ENCODE measurements at regions not wholly inside any gene's neighbourhood (a gene's known extent, or its start where the extent isn't known, plus 50 kb on each side); places are given as distances from the start of the nearest gene placed in this dataset.

GRCh38 chr1:87439821-87440220 lies 111.1 kb downstream of the LMO4 start:
- Histone ChIP-seq H3K4me3 (replicated peaks; ENCODE audit: insufficient read depth, low read length) (no peak overlapping the region), H3K27me3 (ENCODE audit: insufficient read depth, poor library complexity, severe bottlenecking) (no peaks in the 10 kb centered on the region), H3K27ac (replicated peaks) (no peak overlapping the region)
- no peak for DNase-seq (ENCODE audit: low read depth in 1 of 2, low spot score in 1 of 2)
- TF ChIP-seq SPI1 (IDR thresholded peaks at IDR 0.05; ENCODE audit: borderline replicate concordance, low read depth) (no peak), CTCF (IDR thresholded peaks at IDR 0.05; ENCODE audit: insufficient read depth, low read length) (no peak), REST (IDR thresholded peaks at IDR 0.05; ENCODE audit: insufficient replicate concordance, low read depth) (no peak), POLR2AphosphoS5 (IDR thresholded peaks at IDR 0.05; ENCODE audit: low read depth) (no peak), GABPA (IDR thresholded peaks at IDR 0.05; ENCODE audit: low read depth) (no peak)

GRCh38 chr1:87449348-87449963 lies 120.8 kb downstream of the LMO4 start:
- H3K27ac ChIP-seq (replicated peaks): no peak overlapping the region
- no peak for DNase-seq (ENCODE audit: low read depth in 1 of 2, low spot score in 1 of 2)
- no peak overlapping the region for H3K4me3 ChIP-seq (replicated peaks; ENCODE audit: insufficient read depth, low read length)
- TF ChIP-seq GABPA (IDR thresholded peaks at IDR 0.05; ENCODE audit: low read depth): no peak
- TF ChIP-seq SPI1 (IDR thresholded peaks at IDR 0.05; ENCODE audit: borderline replicate concordance, low read depth): no peak
- TF ChIP-seq REST (IDR thresholded peaks at IDR 0.05; ENCODE audit: insufficient replicate concordance, low read depth): no peak
- TF ChIP-seq POLR2AphosphoS5 (IDR thresholded peaks at IDR 0.05; ENCODE audit: low read depth): no peak
- no peak for TF ChIP-seq CTCF (IDR thresholded peaks at IDR 0.05; ENCODE audit: insufficient read depth, low read length)
- no peaks in the 10 kb centered on the region for H3K27me3 ChIP-seq (ENCODE audit: insufficient read depth, poor library complexity, severe bottlenecking)

- DNase-seq (ENCODE audit: low read depth in 1 of 2, low spot score in 1 of 2): no peak
- TF ChIP-seq REST (IDR thresholded peaks at IDR 0.05; ENCODE audit: insufficient replicate concordance, low read depth): no peak
- TF ChIP-seq POLR2AphosphoS5 (IDR thresholded peaks at IDR 0.05; ENCODE audit: low read depth): no peak
- no peak for TF ChIP-seq SPI1 (IDR thresholded peaks at IDR 0.05; ENCODE audit: borderline replicate concordance, low read depth)
- TF ChIP-seq GABPA (IDR thresholded peaks at IDR 0.05; ENCODE audit: low read depth): no peak
- no peak for TF ChIP-seq CTCF (IDR thresholded peaks at IDR 0.05; ENCODE audit: insufficient read depth, low read length)
- Histone ChIP-seq H3K4me3 (replicated peaks; ENCODE audit: insufficient read depth, low read length) (no peak overlapping the region), H3K27me3 (ENCODE audit: insufficient read depth, poor library complexity, severe bottlenecking) (no peaks in the 10 kb centered on the region), H3K27ac (replicated peaks) (no peak overlapping the region)
Observed at GRCh38 chr1:87450136-87450535, 121.5 kb downstream of the LMO4 start.

All from HL-60 (cell line).